WTC11 (cell line): ENCODE measurements at regions not wholly inside any gene's neighbourhood (a gene's known extent, or its start where the extent isn't known, plus 50 kb on each side); places are given as distances from the start of the nearest gene placed in this dataset.

Experiments used
- ATAC-seq: fragments of 200-7000 bp; cut with Tn5 transposase; 2 replicates; pipeline ENCODE4 v1.10.0; 2021; ENCODE audit warnings: mild to moderate bottlenecking, moderate library complexity
- CTCF ChIA-PET: fragments of 300-600 bp; sonication (Branson Sonifier 250); formaldehyde crosslinking; loops from one replicate; lab custom pipeline; 2021; ENCODE audit warnings: antibody characterized with exemption; lab: Charles Lee
- POLR2A ChIA-PET: fragments of 350-600 bp; sonication (Branson Sonifier 250); formaldehyde crosslinking; loops from one replicate; lab custom pipeline; 2021; ENCODE audit warnings: antibody characterized with exemption; lab: Charles Lee
- DNase-seq: peaks from one replicate; pipeline ENCODE4 v3.0.0; 2021; ENCODE audit warnings: low spot score
- H3K27ac Mint-ChIP-seq: 2 replicates; pipeline ENCODE4 v1.8.0; 2021; ENCODE audit warnings: mixed read lengths
- H3K27me3 Mint-ChIP-seq: 2 replicates; pipeline ENCODE4 v1.8.0; 2021; ENCODE audit warnings: low read depth, mild to moderate bottlenecking, moderate library complexity, mixed read lengths
- H3K36me3 Mint-ChIP-seq: 2 replicates; pipeline ENCODE4 v1.8.0; 2021; ENCODE audit warnings: mixed read lengths
- H3K4me1 Mint-ChIP-seq: 2 replicates; pipeline ENCODE4 v1.8.0; 2022; ENCODE audit warnings: mixed read lengths
- H3K4me3 Mint-ChIP-seq: 2 replicates; pipeline ENCODE4 v1.8.0; 2021; ENCODE audit warnings: mild to moderate bottlenecking, moderate library complexity, mixed read lengths
- H3K9me3 Mint-ChIP-seq: 2 replicates; pipeline ENCODE4 v1.8.0; 2021; ENCODE audit warnings: mixed read lengths
- ATF1 ChIP-seq: sonication (generic); formaldehyde crosslinking; IDR thresholded peaks from 2 replicates; pipeline ENCODE4 v1.8.1; 2023; ENCODE audit warnings: mild to moderate bottlenecking, moderate library complexity, missing genetic modification reagents
- EMX1 ChIP-seq: fragments of 250-450 bp; sonication (Bioruptor Pico); IDR thresholded peaks from 2 replicates; pipeline ENCODE4 v1.8.0; 2021; ENCODE audit warnings: mild to moderate bottlenecking
- HMGA2 ChIP-seq: fragments of 250-450 bp; sonication (Bioruptor Pico); IDR thresholded peaks from 2 replicates; pipeline ENCODE4 v1.4.0; 2021; ENCODE audit warnings: mild to moderate bottlenecking, moderate library complexity
- HMGXB4 ChIP-seq: sonication (generic); formaldehyde crosslinking; IDR thresholded peaks from 2 replicates; pipeline ENCODE4 v1.8.1; 2023; ENCODE audit warnings: mild to moderate bottlenecking, moderate library complexity, missing genetic modification reagents
- KAT7 ChIP-seq: sonication (generic); formaldehyde crosslinking; IDR thresholded peaks from 2 replicates; pipeline ENCODE4 v1.8.1; 2023; ENCODE audit warnings: missing genetic modification reagents, mild to moderate bottlenecking, borderline replicate concordance
- NR2C2 ChIP-seq: sonication (generic); formaldehyde crosslinking; IDR thresholded peaks from 2 replicates; pipeline ENCODE4 v1.8.0; 2022; ENCODE audit warnings: mild to moderate bottlenecking, missing genetic modification reagents
- PREB ChIP-seq: sonication (generic); formaldehyde crosslinking; IDR thresholded peaks from 2 replicates; pipeline ENCODE4 v1.8.1; 2022; ENCODE audit warnings: mild to moderate bottlenecking, missing genetic modification reagents, moderate library complexity, borderline replicate concordance
- SOX15 ChIP-seq: fragments of 250-450 bp; sonication (Bioruptor Pico); IDR thresholded peaks from 2 replicates; pipeline ENCODE4 v1.9.0; 2021; ENCODE audit warnings: mild to moderate bottlenecking
- USF1 ChIP-seq: sonication (generic); formaldehyde crosslinking; IDR thresholded peaks from 2 replicates; pipeline ENCODE4 v1.8.0; 2022; ENCODE audit warnings: mild to moderate bottlenecking, missing genetic modification reagents
- ZNF121 ChIP-seq: sonication (generic); formaldehyde crosslinking; IDR thresholded peaks from 2 replicates; pipeline ENCODE4 v1.8.0; 2023; ENCODE audit warnings: missing genetic modification reagents
- ZNF232 ChIP-seq: sonication (generic); formaldehyde crosslinking; IDR thresholded peaks from 2 replicates; pipeline ENCODE4 v1.8.0; 2022; ENCODE audit warnings: mild to moderate bottlenecking, missing genetic modification reagents
- ZNF263 ChIP-seq: sonication (generic); formaldehyde crosslinking; IDR thresholded peaks from 2 replicates; pipeline ENCODE4 v1.8.1; 2022; ENCODE audit warnings: low read depth, mild to moderate bottlenecking, moderate library complexity, missing genetic modification reagents
- ZNF396 ChIP-seq: fragments of 250-450 bp; sonication (Bioruptor Pico); IDR thresholded peaks from 2 replicates; pipeline ENCODE4 v1.8.0; 2021; ENCODE audit warnings: mild to moderate bottlenecking, moderate library complexity, borderline replicate concordance
- ZNF532 ChIP-seq: fragments of 250-450 bp; sonication (Bioruptor Pico); IDR thresholded peaks from 2 replicates; pipeline ENCODE4 v1.9.0; 2021; ENCODE audit warnings: mild to moderate bottlenecking, borderline replicate concordance

GRCh38 chr4:8726344-8726851 lies 133.8 kb downstream of the CPZ start:
- no peaks in the 10 kb centered on the region for H3K27me3 Mint-ChIP-seq
- TF ChIP-seq ZNF263 (no peak), PREB (no peak), HMGXB4 (CRISPR knock-in tag) (no peak), ZNF396 (CRISPR knock-in tag) (no peak), SOX15 (CRISPR knock-in tag) (no peak), KAT7 (CRISPR knock-in tag) (no peak), USF1 (no peak), HMGA2 (no peak), ZNF121 (no peak), NR2C2 (no peak)
- CTCF ChIA-PET = interaction anchor here (1.0 to 1.1 kb wide), 2 partner anchors 7 to 38 kb away, joined by 3 to 4 read pairs; no protein-coding TSS in a partner anchor

GRCh38 chr4:8725845-8726244 lies 133.3 kb downstream of the CPZ start:
- DNase-seq (no peak), ATAC-seq (no peak)
- no peaks in the 10 kb centered on the region for H3K36me3 Mint-ChIP-seq
- POLR2A ChIA-PET = interaction anchor here (0.6 to 1.1 kb wide), 3 partner anchors 20 to 1378 kb away, joined by 3 to 4 read pairs (median 3); no protein-coding TSS in a partner anchor
- no peak overlapping the region for H3K27ac Mint-ChIP-seq
- H3K27me3 Mint-ChIP-seq = no peaks in the 10 kb centered on the region
- H3K4me3 Mint-ChIP-seq = no peak overlapping the region
- TF ChIP-seq EMX1 (CRISPR knock-in tag) = no peak
- no peak for TF ChIP-seq USF1
- TF ChIP-seq ZNF232 (CRISPR knock-in tag) = no peak
- TF ChIP-seq ZNF532 (CRISPR knock-in tag) = no peak
- no peak for TF ChIP-seq ATF1 (CRISPR knock-in tag)
- no peaks in the 10 kb centered on the region for H3K9me3 Mint-ChIP-seq
- CTCF ChIA-PET = interaction anchor here (1.0 to 1.1 kb wide), 2 partner anchors 8 to 37 kb away, joined by 3 to 4 read pairs; no protein-coding TSS in a partner anchor
- H3K4me1 Mint-ChIP-seq = peaks cover 6% of the 10 kb centered on the region; the same call in 1 of the 2 replicates

More at GRCh38 chr4:8726344-8726851, 133.8 kb downstream of the CPZ start:
- POLR2A ChIA-PET = interaction anchor here (0.8 to 1.1 kb wide), 2 partner anchors 21 to 165 kb away, joined by 3 read pairs; no protein-coding TSS in a partner anchor
- H3K9me3 Mint-ChIP-seq = 0 out of 2 replicates have a peak, but pooled peaks cover 1% of the 10 kb centered on the region
- no peak for ATAC-seq
- no peaks in the 10 kb centered on the region for H3K36me3 Mint-ChIP-seq
- no peak overlapping the region for H3K27ac Mint-ChIP-seq
- peaks cover 6% of the 10 kb centered on the region; the same call in 1 of the 2 replicates for H3K4me1 Mint-ChIP-seq
- H3K4me3 Mint-ChIP-seq = no peak overlapping the region
- no peak for DNase-seq
